Type B pancreatic cell (in vitro differentiated cells): ENCODE measurements at regions not wholly inside any gene's neighbourhood (a gene's known extent, or its start where the extent isn't known, plus 50 kb on each side); places are given as distances from the start of the nearest gene placed in this dataset.
"Not testable (repeated sequence)": the region's sequence is repeated elsewhere in the genome, so short reads cannot be mapped to it uniquely, and the experiment has no call there.

Experiments used
- DNase-seq: peaks from one replicate; pipeline ENCODE4 v3.0.0; 2021; ENCODE audit warnings: mixed read lengths; ENCODE audit not compliant: unreplicated experiment; ENCODE audit errors: extremely low spot score
- H3K27ac Mint-ChIP-seq: 2 replicates; pipeline ENCODE4 v1.8.0; 2021; ENCODE audit warnings: mild to moderate bottlenecking, mixed read lengths
- H3K27me3 Mint-ChIP-seq: 2 replicates; pipeline ENCODE4 v1.8.0; 2021; ENCODE audit warnings: mixed read lengths
- H3K36me3 Mint-ChIP-seq: 2 replicates; pipeline ENCODE4 v1.8.0; 2021; ENCODE audit warnings: mixed read lengths
- H3K4me1 Mint-ChIP-seq: one replicate; pipeline ENCODE4 v1.8.0; 2021; ENCODE audit warnings: mixed read lengths; ENCODE audit not compliant: unreplicated experiment
- H3K4me3 Mint-ChIP-seq: 2 replicates; pipeline ENCODE4 v1.8.0; 2021; ENCODE audit warnings: mild to moderate bottlenecking, mixed read lengths
- H3K9me3 Mint-ChIP-seq: 2 replicates; pipeline ENCODE4 v1.8.0; 2021; ENCODE audit warnings: mixed read lengths
- CTCF ChIP-seq: fragments of 200-600 bp; sonication (generic); conservative IDR thresholded peaks from 2 replicates; pipeline ENCODE4 v1.5.0; 2021; ENCODE audit warnings: antibody characterized with exemption, mild to moderate bottlenecking

GRCh38 chr4:187664011-187664410 is 331.6 kb upstream of the ZFP42 start:
- TF ChIP-seq CTCF = no peak
- Mint-ChIP-seq H3K36me3 (no peaks in the 10 kb centered on the region), H3K4me3 (no peak overlapping the region), H3K9me3 (peaks cover 19% of the 10 kb centered on the region), H3K4me1 (no peaks in the 10 kb centered on the region), H3K27ac (peak overlapping the region; percentile 25), H3K27me3 (peaks cover 15% of the 10 kb centered on the region)
- DNase-seq = no peak

DNA sequence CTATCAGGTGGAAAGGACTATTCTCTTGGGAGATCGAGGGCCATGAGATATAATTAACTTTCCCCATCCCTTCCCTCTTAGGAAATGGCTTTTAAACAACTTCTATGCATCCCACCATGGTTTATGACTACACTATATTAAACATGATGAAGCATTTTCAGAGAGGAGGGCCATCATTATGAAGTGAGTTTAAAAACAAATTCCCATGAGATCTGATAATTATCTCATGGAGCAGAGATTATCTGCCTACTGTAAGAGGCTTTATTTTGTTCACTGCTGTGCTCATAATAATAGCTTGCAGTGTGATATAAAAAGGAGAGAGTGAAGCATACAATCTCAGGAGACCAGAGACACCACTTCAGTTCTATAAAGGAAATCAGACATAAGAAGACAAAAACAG is 330.5 kb upstream of the ZFP42 start:
- H3K27me3 Mint-ChIP-seq = peaks cover 15% of the 10 kb centered on the region
- no peaks in the 10 kb centered on the region for H3K4me1 Mint-ChIP-seq
- DNase-seq = no peak
- no peak overlapping the region for H3K4me3 Mint-ChIP-seq
- H3K27ac Mint-ChIP-seq = no peak overlapping the region
- H3K9me3 Mint-ChIP-seq = peaks cover 22% of the 10 kb centered on the region
- TF ChIP-seq CTCF = no peak
- no peaks in the 10 kb centered on the region for H3K36me3 Mint-ChIP-seq

DNA sequence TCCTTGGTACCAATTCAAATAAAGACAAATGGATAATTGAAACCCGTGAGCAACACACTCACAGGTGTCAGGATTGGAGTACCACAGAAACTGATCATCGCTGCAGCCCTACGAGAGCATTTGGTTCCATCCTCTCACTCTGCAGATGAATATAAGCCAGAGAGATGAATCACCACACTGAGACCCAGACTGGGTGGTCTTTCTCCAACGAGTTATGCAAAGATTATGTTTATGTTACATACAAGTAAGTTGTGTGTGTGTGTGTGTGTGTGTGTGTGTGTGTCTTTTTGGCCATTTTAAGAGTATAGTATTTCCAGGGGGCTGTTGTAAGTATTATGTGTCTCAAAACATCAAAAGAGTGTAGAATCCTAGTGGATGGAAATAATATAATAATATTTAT is 329.5 kb upstream of the ZFP42 start:
- TF ChIP-seq CTCF = no peak
- no peaks in the 10 kb centered on the region for H3K36me3 Mint-ChIP-seq
- no peak overlapping the region for H3K4me3 Mint-ChIP-seq
- no peaks in the 10 kb centered on the region for H3K4me1 Mint-ChIP-seq
- peaks cover 13% of the 10 kb centered on the region for H3K27me3 Mint-ChIP-seq
- H3K9me3 Mint-ChIP-seq = peaks cover 23% of the 10 kb centered on the region
- DNase-seq = no peak
- H3K27ac Mint-ChIP-seq = no peak overlapping the region

- DNase-seq = no peak
- H3K27ac Mint-ChIP-seq = peak overlapping the region; percentile 70
- peak overlapping the region; percentile 1 for H3K4me3 Mint-ChIP-seq
- H3K36me3 Mint-ChIP-seq = no peaks in the 10 kb centered on the region
- no peaks in the 10 kb centered on the region for H3K4me1 Mint-ChIP-seq
- TF ChIP-seq CTCF = no peak
- peaks cover 21% of the 10 kb centered on the region for H3K9me3 Mint-ChIP-seq
- H3K27me3 Mint-ChIP-seq = peaks cover 13% of the 10 kb centered on the region
Measured at GRCh38 chr4:187666697-187667494, 328.7 kb upstream of the ZFP42 start.

DNA sequence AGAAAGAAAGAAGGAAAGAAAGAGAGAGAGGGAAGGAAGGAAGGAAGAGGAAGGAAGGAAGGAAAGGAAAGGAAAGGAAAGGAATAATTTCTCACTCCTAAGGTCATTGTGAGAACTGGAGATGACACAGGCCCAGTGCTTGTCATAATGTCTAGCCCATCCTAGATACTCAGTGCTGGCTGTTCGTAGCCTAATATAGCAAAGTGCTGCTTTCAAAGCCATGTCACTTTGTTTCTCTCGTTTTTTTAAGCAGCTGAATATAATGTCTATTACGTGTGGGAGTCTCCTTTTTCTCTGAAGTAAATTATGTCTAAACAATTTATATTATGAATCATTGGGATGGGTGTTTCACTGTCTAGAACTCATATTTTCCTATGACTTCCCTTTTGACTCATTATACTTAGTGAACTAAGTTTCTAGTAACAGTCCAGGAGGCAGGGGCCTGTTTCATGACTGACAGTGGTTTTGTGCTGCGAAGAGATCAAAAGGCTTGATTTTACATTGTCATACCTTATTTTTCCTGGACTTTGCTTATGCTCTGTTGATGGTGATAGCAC is 327.0 kb upstream of the ZFP42 start:
- H3K27ac Mint-ChIP-seq = peak overlapping the region; percentile 42
- H3K4me1 Mint-ChIP-seq = no peaks in the 10 kb centered on the region
- peaks cover 13% of the 10 kb centered on the region for H3K9me3 Mint-ChIP-seq
- no peaks in the 10 kb centered on the region for H3K36me3 Mint-ChIP-seq
- no peak for TF ChIP-seq CTCF
- DNase-seq = no peak
- H3K4me3 Mint-ChIP-seq = no peak overlapping the region
- H3K27me3 Mint-ChIP-seq = peaks cover 4% of the 10 kb centered on the region

- H3K4me3 Mint-ChIP-seq, DNase-seq, H3K27me3 Mint-ChIP-seq, H3K36me3 Mint-ChIP-seq, H3K4me1 Mint-ChIP-seq, H3K27ac Mint-ChIP-seq: not testable (repeated sequence)
- peaks cover 13% of the 10 kb centered on the region for H3K9me3 Mint-ChIP-seq
Measured at GRCh38 chr4:187671521-187671920, 324.1 kb upstream of the ZFP42 start.

DNA sequence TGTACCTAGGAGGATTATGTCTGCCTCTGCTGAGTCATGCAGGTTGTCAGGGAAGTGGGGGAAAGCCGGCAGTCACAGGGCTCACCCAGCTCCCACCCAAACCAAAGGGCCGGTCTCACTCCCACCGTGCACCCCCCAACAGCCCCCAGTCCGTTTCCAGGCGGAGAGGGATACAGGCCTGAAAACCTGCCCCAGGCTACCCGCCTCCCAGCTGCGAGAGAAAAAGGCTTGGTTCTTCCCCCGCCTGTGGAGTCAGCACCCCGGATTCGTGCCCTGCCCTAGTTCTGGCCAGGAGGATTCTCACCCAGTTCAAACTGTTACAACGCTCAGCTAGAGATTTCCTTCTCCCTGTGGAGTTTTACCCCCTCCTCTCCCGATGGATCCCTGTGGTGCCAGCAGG is 323.6 kb upstream of the ZFP42 start:
- not testable (repeated sequence) for H3K27me3 Mint-ChIP-seq
- H3K9me3 Mint-ChIP-seq = peaks cover 13% of the 10 kb centered on the region

DNA sequence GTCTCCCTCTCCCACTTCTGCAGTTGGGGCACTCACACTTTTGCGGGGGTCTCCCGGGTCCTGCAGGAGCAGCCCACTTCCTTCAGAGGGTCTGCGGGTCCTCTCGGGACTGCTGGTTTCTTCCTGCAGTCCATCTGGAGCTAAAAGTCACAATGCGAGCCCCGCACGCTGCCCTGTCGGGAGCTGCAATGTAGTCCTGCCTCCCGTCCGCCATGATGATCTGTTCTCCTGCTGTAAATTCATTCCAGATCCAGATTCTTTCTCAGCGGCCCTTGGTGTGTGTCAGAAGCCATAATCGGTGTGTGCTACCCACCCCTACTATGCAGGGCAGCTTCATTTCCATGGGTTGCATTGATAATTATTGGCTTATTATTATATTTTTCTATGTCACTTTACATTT is 323.0 kb upstream of the ZFP42 start:
- not testable (repeated sequence) for H3K27ac Mint-ChIP-seq, H3K27me3 Mint-ChIP-seq, DNase-seq, H3K36me3 Mint-ChIP-seq, H3K4me1 Mint-ChIP-seq, H3K4me3 Mint-ChIP-seq
- H3K9me3 Mint-ChIP-seq = peaks cover 13% of the 10 kb centered on the region

More for the DNA sequence above, 323.6 kb upstream of the ZFP42 start:
- not testable (repeated sequence) for DNase-seq, H3K27ac Mint-ChIP-seq, H3K4me1 Mint-ChIP-seq, H3K36me3 Mint-ChIP-seq, H3K4me3 Mint-ChIP-seq
